GM10248 (cell line): ENCODE measurements at regions not wholly inside any gene's neighbourhood (a gene's known extent, or its start where the extent isn't known, plus 50 kb on each side); places are given as distances from the start of the nearest gene placed in this dataset.
"Not testable (repeated sequence)": the region's sequence is repeated elsewhere in the genome, so short reads cannot be mapped to it uniquely, and the experiment has no call there.

Source experiments
- CTCF ChIA-PET: fragments of 300-600 bp; sonication (Branson Sonifier 250); formaldehyde crosslinking; extraction: SDS; loops from one replicate; lab custom pipeline; 2021; ENCODE audit warnings: antibody characterized with exemption; lab: Yijun Ruan, JAX
- POLR2A ChIA-PET: fragments of 350-650 bp; sonication (Branson Sonifier 250); formaldehyde crosslinking; extraction: SDS; loops from one replicate; lab custom pipeline; 2020; ENCODE audit warnings: antibody characterized with exemption; lab: Yijun Ruan, JAX
- DNase-seq: peaks from one replicate; pipeline ENCODE4 v3.0.0; 2012; ENCODE audit errors: extremely low spot score
- CTCF ChIP-seq: IDR thresholded peaks from 2 replicates; pipeline ENCODE4 v1.5.1; 2012; ENCODE audit warnings: mild to moderate bottlenecking, low read depth; ENCODE audit errors: extremely low read depth, missing control alignments, control extremely low read depth

- no peak for DNase-seq
- CTCF ChIA-PET = interaction anchor here (1.0 to 2.1 kb wide), 6 partner anchors 8 to 221 kb away, joined by 3 to 7 read pairs (median 5); no protein-coding TSS in a partner anchor
These were observed 82.9 kb downstream of the CHRNA1 start for GRCh38 chr2:174681099-174682006.

GRCh38 chr2:174680221-174680620, 82.6 kb upstream of the WIPF1 start:
- POLR2A ChIA-PET = no interaction called here
- no peak for TF ChIP-seq CTCF
- DNase-seq = no peak
- CTCF ChIA-PET = interaction anchor here (0.6 to 2.1 kb wide), 10 partner anchors 9 to 218 kb away, joined by 3 to 6 read pairs (median 4); no protein-coding TSS in a partner anchor

More at GRCh38 chr2:174681099-174682006, 82.9 kb downstream of the CHRNA1 start:
- no peak for TF ChIP-seq CTCF
- POLR2A ChIA-PET = no interaction called here

GRCh38 chr2:174678395-174678794, 80.8 kb upstream of the WIPF1 start:
- no peak for TF ChIP-seq CTCF
- ChIA-PET CTCF (interaction anchor here (0.8 to 3.1 kb wide), 5 partner anchors 9 to 23 kb away, joined by 3 to 21 read pairs (median 4); no protein-coding TSS in a partner anchor), POLR2A (no interaction called here)
- no peak for DNase-seq

GRCh38 chr2:174675615-174676014, 78.0 kb upstream of the WIPF1 start:
- DNase-seq = no peak
- POLR2A ChIA-PET = no interaction called here
- TF ChIP-seq CTCF = no peak
- CTCF ChIA-PET = interaction anchor here (0.9 to 3.8 kb wide), 4 partner anchors 8 to 24 kb away, joined by 4 to 21 read pairs (median 12); no protein-coding TSS in a partner anchor

- ChIA-PET POLR2A (no interaction called here), CTCF (interaction anchor here (1.4 to 3.8 kb wide), 3 partner anchors 10 to 26 kb away, joined by 5 to 19 read pairs (median 10); no protein-coding TSS in a partner anchor)
- no peak for DNase-seq
- TF ChIP-seq CTCF = no peak
These were observed 76.3 kb upstream of the WIPF1 start for GRCh38 chr2:174673876-174674275.

- DNase-seq = no peak
- CTCF ChIA-PET = interaction anchor here (1.4 to 3.8 kb wide), 3 partner anchors 10 to 26 kb away, joined by 5 to 19 read pairs (median 10); no protein-coding TSS in a partner anchor
- POLR2A ChIA-PET = no interaction called here
- no peak for TF ChIP-seq CTCF
These were observed 75.8 kb upstream of the WIPF1 start for GRCh38 chr2:174673440-174673839.

GRCh38 chr2:174671532-174671931, 73.9 kb upstream of the WIPF1 start:
- POLR2A ChIA-PET = not testable (repeated sequence)

More at GRCh38 chr2:174671532-174671931, 73.9 kb upstream of the WIPF1 start:
- DNase-seq = not testable (repeated sequence)
- CTCF ChIA-PET = interaction anchor here (3.8 kb wide), 1 partner anchor 16 kb away, joined by 19 read pairs; no protein-coding TSS in a partner anchor
